ENCODE measurements at regions not wholly inside any gene's neighbourhood (a gene's known extent, or its start where the extent isn't known, plus 50 kb on each side); places are given as distances from the start of the nearest gene placed in this dataset.

GRCh38 chr1:59013276-59013927 lies 229.6 kb upstream of the JUN start:
- Histone ChIP-seq H3K27me3 (ENCODE audit: insufficient read depth, poor library complexity, severe bottlenecking) (no peaks in the 10 kb centered on the region), H3K36me3 (ENCODE audit: low read depth) (no peaks in the 10 kb centered on the region), H3K4me3 (ENCODE audit: severe bottlenecking) (no peak overlapping the region), H3K27ac (ENCODE audit: poor library complexity, severe bottlenecking) (peak overlapping the region; percentile 69), H3K4me1 (ENCODE audit: insufficient read depth, poor library complexity, severe bottlenecking) (peaks cover 39% of the 10 kb centered on the region), H3K9me3 (ENCODE audit: severe bottlenecking) (no peaks in the 10 kb centered on the region)
- DNase-seq (ENCODE audit: low spot score): no peak
- peak; percentile 35; the same call in 1 of the 3 replicates for ATAC-seq (ENCODE audit: low read depth)
- TF ChIP-seq CTCF (IDR thresholded peaks at IDR 0.05; ENCODE audit: poor library complexity, severe bottlenecking): no peak

DNA sequence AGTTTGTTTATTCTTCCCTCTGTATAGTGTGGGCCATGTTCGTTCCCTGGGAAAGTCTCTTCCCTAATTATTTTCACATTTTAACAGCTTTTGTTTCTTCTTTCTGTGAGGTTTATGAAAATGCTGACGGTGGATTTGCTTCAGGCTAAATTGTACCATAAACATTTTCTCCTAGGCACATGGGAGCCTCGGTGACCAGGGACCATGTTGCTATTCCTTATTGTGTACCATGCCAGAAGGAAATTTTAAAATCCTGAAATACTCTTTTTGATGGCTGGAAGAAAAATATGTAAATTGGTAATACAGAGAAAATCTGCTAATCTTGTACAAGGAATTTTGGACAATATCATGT lies 230.1 kb upstream of the JUN start:
- H3K27ac ChIP-seq (ENCODE audit: poor library complexity, severe bottlenecking): peak overlapping the region; percentile 69
- ATAC-seq (ENCODE audit: low read depth): no peak

DNA sequence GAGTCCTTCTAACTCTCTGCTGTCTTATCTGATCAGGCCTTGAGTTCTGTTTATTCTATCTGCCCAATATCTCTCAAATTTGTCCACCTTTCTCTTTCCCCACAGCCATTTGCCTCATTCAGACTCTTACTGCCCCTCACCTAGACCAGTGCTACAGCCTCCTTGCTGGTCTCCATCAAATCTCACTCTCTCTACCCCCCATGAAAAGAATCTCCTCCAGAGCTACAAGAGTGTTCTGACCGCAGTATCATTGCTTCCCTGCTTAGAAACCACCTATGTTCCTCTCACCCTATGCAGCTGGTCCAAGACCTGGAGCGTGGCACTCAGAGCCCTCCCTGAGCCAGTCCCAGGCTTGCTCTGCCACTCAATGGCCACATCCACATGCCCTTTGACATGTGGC lies 231.0 kb upstream of the JUN start:
- no peak overlapping the region for H3K4me3 ChIP-seq (ENCODE audit: severe bottlenecking)
- peak overlapping the region; percentile 69 for H3K27ac ChIP-seq (ENCODE audit: poor library complexity, severe bottlenecking)
- no peaks in the 10 kb centered on the region for H3K27me3 ChIP-seq (ENCODE audit: insufficient read depth, poor library complexity, severe bottlenecking)
- H3K36me3 ChIP-seq (ENCODE audit: low read depth): no peaks in the 10 kb centered on the region
- peaks cover 42% of the 10 kb centered on the region for H3K4me1 ChIP-seq (ENCODE audit: insufficient read depth, poor library complexity, severe bottlenecking)
- ATAC-seq (ENCODE audit: low read depth): no peak
- no peaks in the 10 kb centered on the region for H3K9me3 ChIP-seq (ENCODE audit: severe bottlenecking)
- no peak for DNase-seq (ENCODE audit: low spot score)
- no peak for TF ChIP-seq CTCF (IDR thresholded peaks at IDR 0.05; ENCODE audit: poor library complexity, severe bottlenecking)

More for the DNA sequence above, 230.1 kb upstream of the JUN start:
- no peaks in the 10 kb centered on the region for H3K9me3 ChIP-seq (ENCODE audit: severe bottlenecking)
- H3K36me3 ChIP-seq (ENCODE audit: low read depth): no peaks in the 10 kb centered on the region
- no peak overlapping the region for H3K4me3 ChIP-seq (ENCODE audit: severe bottlenecking)
- DNase-seq (ENCODE audit: low spot score): no peak
- peaks cover 39% of the 10 kb centered on the region for H3K4me1 ChIP-seq (ENCODE audit: insufficient read depth, poor library complexity, severe bottlenecking)
- TF ChIP-seq CTCF (IDR thresholded peaks at IDR 0.05; ENCODE audit: poor library complexity, severe bottlenecking): no peak
- no peaks in the 10 kb centered on the region for H3K27me3 ChIP-seq (ENCODE audit: insufficient read depth, poor library complexity, severe bottlenecking)

GRCh38 chr1:59015708-59016107 lies 231.9 kb upstream of the JUN start:
- Histone ChIP-seq H3K36me3 (ENCODE audit: low read depth) (no peaks in the 10 kb centered on the region), H3K27me3 (ENCODE audit: insufficient read depth, poor library complexity, severe bottlenecking) (no peaks in the 10 kb centered on the region), H3K4me3 (ENCODE audit: severe bottlenecking) (no peak overlapping the region), H3K4me1 (ENCODE audit: insufficient read depth, poor library complexity, severe bottlenecking) (peaks cover 43% of the 10 kb centered on the region), H3K9me3 (ENCODE audit: severe bottlenecking) (no peaks in the 10 kb centered on the region), H3K27ac (ENCODE audit: poor library complexity, severe bottlenecking) (peak overlapping the region; percentile 69)
- ATAC-seq (ENCODE audit: low read depth) (peak; percentile 89), DNase-seq (ENCODE audit: low spot score) (peak; percentile 75)
- no peak for TF ChIP-seq CTCF (IDR thresholded peaks at IDR 0.05; ENCODE audit: poor library complexity, severe bottlenecking)

GRCh38 chr1:59016390-59016789 lies 232.5 kb upstream of the JUN start:
- ATAC-seq (ENCODE audit: low read depth) (no peak), DNase-seq (ENCODE audit: low spot score) (no peak)
- Histone ChIP-seq H3K27me3 (ENCODE audit: insufficient read depth, poor library complexity, severe bottlenecking) (no peaks in the 10 kb centered on the region), H3K4me3 (ENCODE audit: severe bottlenecking) (no peak overlapping the region), H3K9me3 (ENCODE audit: severe bottlenecking) (no peaks in the 10 kb centered on the region), H3K27ac (ENCODE audit: poor library complexity, severe bottlenecking) (peak overlapping the region; percentile 69), H3K36me3 (ENCODE audit: low read depth) (no peaks in the 10 kb centered on the region), H3K4me1 (ENCODE audit: insufficient read depth, poor library complexity, severe bottlenecking) (peaks cover 43% of the 10 kb centered on the region)
- TF ChIP-seq CTCF (IDR thresholded peaks at IDR 0.05; ENCODE audit: poor library complexity, severe bottlenecking): no peak
